Mucosa of descending colon (tissue), 3 donors: ENCODE measurements at regions not wholly inside any gene's neighbourhood (a gene's known extent, or its start where the extent isn't known, plus 50 kb on each side); places are given as distances from the start of the nearest gene placed in this dataset.
"Not testable (repeated sequence)": the region's sequence is repeated elsewhere in the genome, so short reads cannot be mapped to it uniquely, and the experiment has no call there.

Experiments used
- ATAC-seq: fragments of 200-7000 bp; cut with Tn5 transposase; one replicate; pipeline ENCODE4 v1.9.1; 2020; ENCODE audit warnings: mild to moderate bottlenecking, moderate library complexity
- DNase-seq, 3 donors: peaks; one replicate each; pipeline ENCODE4 v3.0.0-alpha.2; 2020
- H3K36me3 ChIP-seq: fragments of 200-600 bp; one replicate; pipeline ENCODE4 v1.8.0; 2021; ENCODE audit warnings: low read depth, mild to moderate bottlenecking
- H3K4me1 ChIP-seq: fragments of 200-600 bp; one replicate; pipeline ENCODE4 v1.8.0; 2021; ENCODE audit warnings: low read depth, mild to moderate bottlenecking
- H3K4me3 ChIP-seq: fragments of 200-600 bp; one replicate; pipeline ENCODE4 v1.8.0; 2021; ENCODE audit warnings: mild to moderate bottlenecking
- H3K9me3 ChIP-seq: fragments of 200-600 bp; one replicate; pipeline ENCODE4 v1.8.0; 2021; ENCODE audit warnings: mild to moderate bottlenecking
- CTCF ChIP-seq: fragments of 200-600 bp; IDR thresholded peaks from one replicate; pipeline ENCODE4 v1.8.0; 2022; ENCODE audit warnings: antibody characterized with exemption, mild to moderate bottlenecking
- intact Hi-C, 2 donors: fragments of 100-400 bp; cut with DNase I in 1 of 2; cut with micrococcal nuclease in 1 of 2; formaldehyde crosslinking; loops; one replicate each; pipeline versions ENCODE4 v1.11.0 to v1.11.1; 2022; cut with DNase I, micrococcal nuclease
- donor health status: DM: no; HTN: no; CAD: no; lungs with moderate emphysema.
- donor health status: DM: no; HTN: no; CAD: no.
- donor health status: DM: no; HTN: yes; CAD: no.

GRCh38 chr1:232416026-232416568 is 213.8 kb downstream of the SIPA1L2 start:
- TF ChIP-seq CTCF = no peak
- Histone ChIP-seq H3K36me3 (peaks cover 4% of the 10 kb centered on the region), H3K9me3 (no peaks in the 10 kb centered on the region), H3K4me3 (no peak overlapping the region), H3K4me1 (no peaks in the 10 kb centered on the region)
- intact Hi-C loops = no loop called here
- no peak for DNase-seq
- no peak for ATAC-seq

- ATAC-seq, intact Hi-C loops, H3K4me3 ChIP-seq, DNase-seq, H3K9me3 ChIP-seq, H3K36me3 ChIP-seq, H3K4me1 ChIP-seq: not testable (repeated sequence)
Measured at GRCh38 chr1:232415481-232415880, 214.5 kb downstream of the SIPA1L2 start.

GRCh38 chr1:232414100-232414499 is 215.8 kb downstream of the SIPA1L2 start:
- Histone ChIP-seq H3K4me1 (no peaks in the 10 kb centered on the region), H3K36me3 (peaks cover 4% of the 10 kb centered on the region), H3K9me3 (peaks cover 3% of the 10 kb centered on the region), H3K4me3 (no peak overlapping the region)
- no peak for TF ChIP-seq CTCF
- intact Hi-C loops = no loop called here
- DNase-seq (no peak), ATAC-seq (no peak)

- intact Hi-C loops = no loop called here
- H3K4me1 ChIP-seq = no peaks in the 10 kb centered on the region
- no peaks in the 10 kb centered on the region for H3K36me3 ChIP-seq
- TF ChIP-seq CTCF = no peak
- peaks cover 3% of the 10 kb centered on the region for H3K9me3 ChIP-seq
- no peak overlapping the region for H3K4me3 ChIP-seq
- DNase-seq = no peak
- no peak for ATAC-seq
Measured at GRCh38 chr1:232413674-232414073, 216.3 kb downstream of the SIPA1L2 start.

GRCh38 chr1:232409584-232409983 is 220.3 kb downstream of the SIPA1L2 start:
- no peaks in the 10 kb centered on the region for H3K4me1 ChIP-seq
- no peak for ATAC-seq
- TF ChIP-seq CTCF = no peak
- intact Hi-C loops = no loop called here
- H3K36me3 ChIP-seq = no peaks in the 10 kb centered on the region
- no peak for DNase-seq
- no peak overlapping the region for H3K4me3 ChIP-seq
- H3K9me3 ChIP-seq = peaks cover 3% of the 10 kb centered on the region

- no peak overlapping the region for H3K4me3 ChIP-seq
- no peak for ATAC-seq
- intact Hi-C loops = no loop called here
Measured at GRCh38 chr1:232407120-232407519, 222.8 kb downstream of the SIPA1L2 start.

More at GRCh38 chr1:232407120-232407519, 222.8 kb downstream of the SIPA1L2 start:
- H3K9me3 ChIP-seq = peaks cover 3% of the 10 kb centered on the region
- no peak for TF ChIP-seq CTCF
- no peaks in the 10 kb centered on the region for H3K4me1 ChIP-seq
- H3K36me3 ChIP-seq = no peaks in the 10 kb centered on the region
- DNase-seq = no peak
